HG02678 (cell line): ENCODE measurements at regions not wholly inside any gene's neighbourhood (a gene's known extent, or its start where the extent isn't known, plus 50 kb on each side); places are given as distances from the start of the nearest gene placed in this dataset.

Source experiments
- ATAC-seq: cut with Tn5 transposase; IDR thresholded peaks from one replicate; pipeline ENCODE4 v1.9.1; 2021; ENCODE audit warnings: mild to moderate bottlenecking, moderate library complexity; ENCODE audit not compliant: unreplicated experiment

DNA sequence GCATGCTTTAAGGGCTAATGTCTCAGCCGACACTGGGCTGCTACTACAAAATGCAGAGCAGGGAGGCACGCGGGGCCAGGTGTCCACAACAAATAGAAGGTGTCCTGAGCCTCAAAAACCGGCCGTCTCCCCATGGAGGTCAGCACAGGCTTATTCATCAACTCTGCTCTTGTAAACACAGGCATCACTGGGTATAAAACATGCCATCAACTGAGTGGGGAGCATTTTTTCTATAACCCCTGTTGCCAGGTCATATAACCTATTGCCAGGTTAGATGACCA is 271.6 kb downstream of the AUH start:
- ATAC-seq = no peak

DNA sequence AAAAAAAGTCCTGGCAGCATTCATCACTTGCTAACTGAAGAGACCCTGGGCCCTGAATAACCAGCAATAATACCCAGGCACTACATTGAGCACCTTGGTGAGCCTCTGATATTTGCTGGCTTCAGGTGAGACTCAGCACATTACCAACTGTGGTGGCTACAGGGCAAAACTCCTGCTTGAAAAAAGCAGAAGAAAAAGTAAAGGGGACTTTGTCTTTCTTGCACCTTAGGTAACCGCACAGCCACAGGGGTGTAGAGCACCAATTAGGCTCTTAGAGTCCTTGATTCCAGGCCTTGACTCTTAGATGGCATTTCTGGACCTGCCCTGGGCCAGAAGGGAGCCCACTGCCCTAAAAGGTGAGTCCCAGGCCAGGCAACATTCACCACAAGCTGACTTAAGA is 269.5 kb downstream of the AUH start:
- ATAC-seq = no peak

DNA sequence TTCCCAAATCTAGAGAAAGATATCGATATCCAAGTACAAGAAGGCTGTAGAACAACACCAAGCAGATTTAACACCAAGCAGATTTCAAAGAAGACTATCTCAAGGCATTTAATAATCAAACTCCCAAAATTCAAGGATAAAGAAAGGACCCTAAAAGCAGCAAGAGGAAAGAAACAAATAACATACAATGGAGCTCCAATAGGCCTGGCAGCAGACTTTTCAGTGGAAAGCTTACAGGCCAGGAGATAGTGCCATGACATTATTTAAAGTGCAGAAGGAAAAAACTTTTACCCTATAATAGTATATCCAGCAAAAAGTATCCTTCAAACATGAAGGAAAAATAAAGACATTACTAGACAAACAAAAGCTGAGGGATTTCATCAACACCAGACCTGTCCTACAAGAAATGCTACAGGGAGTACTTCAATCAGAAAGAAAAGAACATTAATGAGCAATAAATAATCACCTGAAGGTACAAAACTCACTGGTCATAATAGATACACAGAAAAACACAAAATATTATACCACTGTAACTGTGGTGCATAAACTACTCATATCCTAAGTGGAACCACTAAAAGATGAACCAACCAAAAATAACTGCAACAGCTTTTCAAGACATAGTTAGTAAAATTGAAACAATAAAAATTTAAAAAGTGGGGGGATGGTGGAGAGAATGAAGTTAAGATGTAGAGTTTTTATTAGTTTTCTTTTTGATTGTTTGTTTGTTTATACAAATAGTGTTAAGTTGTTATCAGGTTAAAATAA is 267.2 kb downstream of the AUH start:
- no peak for ATAC-seq

DNA sequence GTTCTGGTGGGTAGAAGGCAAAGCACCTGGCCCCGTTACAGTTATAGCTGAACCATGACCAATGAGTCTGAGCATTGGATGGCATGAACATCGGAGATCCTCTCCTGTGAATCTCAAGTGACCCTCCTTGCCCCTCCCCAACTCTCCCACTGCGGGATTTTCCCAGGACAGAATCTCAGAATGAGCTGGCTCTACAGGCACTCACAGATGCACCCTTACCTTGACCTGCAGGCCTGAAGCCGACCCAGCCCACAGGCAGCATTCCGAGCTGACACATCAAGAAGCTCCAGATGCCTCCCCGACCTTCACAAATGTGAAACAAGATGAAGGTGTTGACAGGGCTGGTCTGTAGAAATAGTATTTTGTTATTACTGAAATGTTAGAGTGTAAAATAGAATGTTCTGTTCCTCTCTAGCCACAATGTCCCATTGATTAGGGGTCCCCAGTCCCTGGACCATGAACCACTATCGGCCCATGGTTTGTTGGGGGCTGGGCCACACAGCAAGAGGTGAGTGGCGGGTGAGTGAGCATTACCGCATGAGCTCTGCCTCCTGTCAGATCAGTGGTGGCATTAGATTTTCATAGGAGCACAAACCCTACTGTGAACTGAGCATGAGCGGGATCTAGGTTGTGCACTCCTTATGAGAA is 263.4 kb downstream of the AUH start:
- ATAC-seq = no peak

DNA sequence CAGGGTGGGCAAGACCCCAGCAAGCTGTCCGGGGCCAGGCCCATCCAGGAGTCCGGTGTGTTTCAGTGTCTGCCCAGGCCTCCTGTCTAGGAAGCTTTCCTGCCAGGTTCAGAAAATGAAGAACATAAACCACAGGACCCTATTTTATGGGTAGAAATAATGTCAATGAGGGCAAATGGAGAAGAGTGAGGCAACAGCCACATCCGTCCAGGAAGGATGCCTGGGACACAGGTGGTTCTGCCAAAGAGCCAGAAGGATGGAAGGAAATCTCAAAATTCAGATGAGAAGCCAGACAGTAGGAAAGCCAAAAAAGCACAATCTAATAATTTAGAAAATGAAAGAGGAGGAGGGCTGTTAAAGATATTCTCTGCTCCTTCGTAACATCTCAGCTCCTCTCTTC is 262.3 kb downstream of the AUH start:
- ATAC-seq = no peak

DNA sequence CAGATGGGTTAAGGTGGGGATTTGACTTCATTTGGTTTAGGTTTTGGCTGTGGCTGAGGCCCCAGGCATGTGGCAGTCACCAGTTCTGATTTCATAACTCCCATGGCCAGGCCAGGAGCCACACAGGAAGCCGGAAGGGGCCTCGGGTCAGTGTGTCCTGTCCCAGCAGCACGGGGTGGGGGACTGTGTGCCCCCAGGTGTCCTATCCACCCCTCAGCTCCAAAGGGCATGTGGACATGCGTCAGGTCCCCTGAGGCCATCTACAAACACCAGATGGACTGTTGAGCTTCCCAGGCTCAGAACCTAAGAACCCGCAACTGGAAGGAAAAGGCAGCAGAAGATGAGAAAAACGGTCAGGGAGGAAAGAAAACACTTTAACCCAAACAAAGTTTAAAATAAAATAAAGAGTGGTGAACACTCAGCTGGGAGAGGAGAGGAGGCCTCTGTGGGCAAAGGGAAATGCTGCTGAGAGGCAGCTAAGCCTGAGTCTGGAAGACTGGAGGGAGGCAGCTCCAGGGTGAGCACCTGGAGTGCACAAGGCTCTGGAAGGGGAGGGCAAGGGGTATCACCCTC is 260.8 kb downstream of the AUH start:
- ATAC-seq = no peak

DNA sequence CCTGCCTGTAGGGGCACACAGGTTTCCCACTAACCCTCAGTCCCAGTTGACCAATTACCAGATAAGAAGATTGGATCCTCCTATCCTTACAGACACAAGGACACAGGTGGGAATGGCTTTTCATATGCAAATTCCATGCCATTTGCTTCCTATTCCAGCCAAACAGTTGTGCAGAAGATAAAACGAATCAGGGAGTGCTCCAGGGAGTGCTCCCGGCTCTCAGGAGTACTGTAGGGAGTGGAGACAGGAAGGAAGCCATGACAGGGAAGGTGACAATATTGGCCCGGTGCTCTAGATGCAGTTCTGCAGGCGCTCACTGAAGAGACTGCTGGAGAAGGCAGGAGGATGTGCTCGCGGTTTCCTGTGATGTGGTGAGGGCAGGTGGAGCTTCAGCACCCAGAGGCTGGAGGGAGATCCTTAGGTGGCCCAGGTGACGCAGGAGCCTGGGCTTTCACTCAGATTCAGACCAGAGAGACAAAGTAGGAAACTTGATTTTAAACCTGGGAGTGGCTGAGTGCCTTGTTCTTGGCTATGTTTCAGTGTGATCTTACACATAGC is 260.0 kb downstream of the AUH start:
- ATAC-seq = peak; percentile 80

DNA sequence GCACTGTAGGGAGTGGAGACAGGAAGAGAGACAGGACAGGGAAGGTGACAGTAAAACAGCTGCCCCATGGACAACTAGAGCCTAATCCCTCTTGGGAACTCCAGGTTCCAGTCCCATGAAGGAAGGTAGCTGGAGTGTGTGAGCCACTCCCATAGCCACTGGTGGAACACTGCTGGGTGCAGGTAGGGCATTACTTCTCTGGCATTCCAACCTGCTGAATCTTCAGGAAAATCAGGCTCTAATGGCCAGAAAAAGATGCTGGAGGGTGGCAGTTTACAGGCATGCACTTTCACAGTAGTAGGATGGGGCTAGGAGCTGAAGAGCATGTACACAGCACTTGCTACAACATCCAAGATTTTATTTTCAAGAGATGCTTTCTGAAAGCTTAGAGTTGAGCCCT is 259.4 kb downstream of the AUH start:
- no peak for ATAC-seq

DNA sequence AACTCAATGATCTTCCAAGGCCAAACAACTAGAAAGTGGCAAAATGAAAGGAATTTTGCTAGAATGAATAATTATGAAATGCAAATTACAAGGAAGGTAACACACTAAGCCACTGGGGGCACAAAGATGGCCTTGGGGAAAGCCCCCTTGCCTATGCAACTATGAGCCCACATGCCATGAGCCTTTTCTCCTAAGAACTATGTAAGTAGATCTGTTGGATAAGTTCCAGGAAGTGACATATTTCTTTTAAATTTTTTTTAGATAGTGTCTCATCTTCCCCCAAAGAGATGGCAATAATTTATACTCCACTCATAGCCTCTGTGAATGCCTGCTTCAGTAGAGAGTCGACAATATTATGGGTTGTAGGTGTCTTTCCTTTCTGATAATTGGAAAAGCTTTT is 257.8 kb downstream of the AUH start:
- ATAC-seq = no peak

DNA sequence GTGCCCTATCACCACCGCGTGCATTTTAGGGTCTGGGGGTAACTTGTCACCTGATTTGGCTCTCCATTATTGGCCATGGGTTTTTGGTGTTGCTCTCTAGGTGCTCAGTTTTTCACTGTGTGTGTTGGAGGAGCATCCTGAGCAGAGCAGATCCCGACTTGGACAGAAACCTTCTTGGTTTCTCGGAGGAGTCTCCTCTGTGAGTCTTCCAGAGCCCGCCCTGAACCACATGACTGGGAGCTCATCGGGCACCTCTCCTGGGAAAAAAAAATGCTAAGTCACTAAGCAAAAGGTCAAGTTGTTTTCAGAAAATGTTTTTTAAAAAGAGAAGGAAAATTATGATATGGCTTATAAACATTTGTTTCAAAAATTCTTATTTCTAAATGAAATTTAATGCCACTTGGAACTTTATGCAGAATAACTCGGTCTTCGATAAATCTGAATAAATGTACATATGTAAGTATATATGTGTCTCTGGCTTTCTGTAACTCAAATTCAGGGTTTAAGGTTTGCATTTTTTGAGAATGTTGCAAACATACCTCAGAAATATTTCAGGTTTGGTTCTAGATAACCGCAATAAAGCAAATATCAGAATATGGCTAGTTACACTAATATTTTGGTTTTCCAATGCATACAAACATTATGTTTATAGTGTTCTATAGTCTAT is 255.2 kb downstream of the AUH start:
- ATAC-seq = no peak

DNA sequence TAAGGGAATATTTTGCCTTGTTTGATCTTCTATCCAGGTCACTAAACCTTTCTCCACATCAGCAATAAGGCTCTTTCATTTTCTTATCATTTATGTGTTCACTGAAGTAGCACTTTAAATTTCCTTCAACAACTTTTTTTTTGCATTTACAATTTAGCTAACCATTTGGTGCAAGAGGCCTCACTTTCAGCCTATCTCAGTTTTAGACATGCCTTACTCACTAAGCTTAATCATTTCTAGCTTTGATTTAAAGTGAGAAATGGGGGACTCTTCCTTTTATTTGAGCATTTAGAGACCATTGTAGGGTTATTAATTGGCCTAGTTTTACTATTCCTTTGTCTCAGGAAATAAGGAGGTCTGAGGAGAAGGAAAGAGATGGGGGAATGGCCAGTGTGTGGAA is 250.5 kb downstream of the AUH start:
- no peak for ATAC-seq

DNA sequence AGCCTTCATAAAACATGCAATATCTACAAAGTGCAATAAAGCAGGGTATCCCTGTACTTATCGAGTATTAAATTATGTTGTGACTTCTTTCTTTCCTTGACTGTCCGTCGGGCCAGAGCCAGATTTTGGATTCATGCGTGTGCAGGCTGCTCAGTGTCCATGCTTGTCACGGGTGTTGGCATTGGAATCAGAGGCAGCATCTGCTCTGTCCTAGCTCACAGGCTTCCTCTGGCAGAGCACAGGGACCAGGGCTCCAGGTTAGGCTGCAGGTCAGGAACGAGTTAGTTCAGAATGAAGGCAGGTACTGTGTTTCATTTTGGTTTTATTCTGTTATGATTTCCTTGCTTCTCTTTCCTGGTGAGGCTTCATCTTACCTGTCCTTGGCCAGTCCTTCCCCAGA is 249.8 kb downstream of the AUH start:
- no peak for ATAC-seq

DNA sequence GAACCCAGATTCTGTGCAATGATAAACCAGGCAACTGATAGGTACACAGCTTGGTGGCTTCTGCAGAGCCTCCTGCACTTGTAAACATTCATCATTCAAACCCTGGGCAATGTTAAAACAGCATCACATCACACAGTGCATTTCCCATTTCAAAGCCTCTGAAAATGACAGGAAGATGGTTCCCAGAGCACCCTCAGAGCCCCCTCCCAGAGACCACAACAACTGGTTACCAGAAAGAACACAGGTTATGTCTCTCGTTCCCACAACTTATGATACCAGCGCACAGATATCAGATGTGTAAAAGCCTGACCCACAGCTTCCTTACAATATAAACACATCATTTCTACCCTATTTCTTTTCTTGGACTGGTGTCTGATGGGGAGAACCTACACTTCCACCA is 248.7 kb downstream of the AUH start:
- no peak for ATAC-seq

DNA sequence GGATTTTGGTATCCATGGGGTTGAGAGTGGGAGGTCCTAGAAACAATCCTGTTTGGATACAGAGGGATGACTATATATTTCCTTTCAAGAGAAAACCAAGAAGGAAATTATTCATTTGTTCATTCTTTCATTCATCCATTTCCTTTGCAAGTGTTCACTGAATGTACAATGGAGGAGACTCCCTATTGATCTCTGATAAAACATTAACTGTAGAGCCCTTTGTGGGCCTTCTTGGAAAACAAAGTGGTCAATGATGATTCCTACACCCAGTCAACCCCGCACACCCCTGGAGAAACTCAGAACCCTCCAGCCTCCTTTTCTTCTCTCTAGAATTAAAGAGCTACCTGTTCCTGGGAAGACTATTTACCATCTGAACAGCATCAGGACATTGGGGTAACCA is 247.3 kb downstream of the AUH start:
- ATAC-seq = no peak

DNA sequence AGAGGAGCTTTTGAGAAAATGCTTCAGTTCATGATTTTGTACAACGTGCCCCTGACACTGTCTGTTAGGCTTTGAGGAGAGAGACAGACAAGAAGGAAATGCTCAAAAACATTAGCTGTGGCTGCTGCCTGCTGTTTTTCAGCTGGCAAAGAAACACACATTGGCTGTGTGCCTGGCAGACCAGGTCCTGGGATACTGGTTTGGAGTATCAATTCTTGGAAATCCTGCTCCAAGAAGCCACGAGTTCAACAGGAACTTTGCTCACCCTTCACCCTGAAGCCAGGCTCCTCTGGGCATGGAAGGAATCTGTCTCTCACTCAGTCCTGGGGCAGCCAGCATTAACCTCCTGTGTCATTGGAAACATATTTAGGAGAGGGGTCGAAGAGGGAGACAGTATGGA is 245.5 kb downstream of the AUH start:
- ATAC-seq = no peak

DNA sequence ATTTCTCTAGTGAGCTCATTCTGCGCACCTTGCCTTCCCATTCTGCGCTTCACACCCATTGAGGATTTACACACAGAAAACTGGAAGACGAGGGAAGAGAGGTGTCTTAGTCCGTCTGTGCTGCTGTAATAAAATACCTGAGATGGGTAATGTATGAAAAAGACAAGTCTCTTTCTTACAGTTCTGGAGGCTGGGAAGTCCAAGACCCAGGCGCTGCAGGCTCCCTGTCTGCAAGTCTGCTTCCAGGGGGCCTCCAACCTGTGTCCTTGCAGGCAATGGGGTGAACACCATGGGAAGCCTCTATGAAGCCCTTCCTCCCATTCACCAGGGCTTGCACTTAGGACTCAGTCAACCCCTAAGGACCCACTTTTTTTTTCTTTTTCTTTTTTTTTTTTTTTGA is 245.0 kb downstream of the AUH start:
- ATAC-seq = no peak

DNA sequence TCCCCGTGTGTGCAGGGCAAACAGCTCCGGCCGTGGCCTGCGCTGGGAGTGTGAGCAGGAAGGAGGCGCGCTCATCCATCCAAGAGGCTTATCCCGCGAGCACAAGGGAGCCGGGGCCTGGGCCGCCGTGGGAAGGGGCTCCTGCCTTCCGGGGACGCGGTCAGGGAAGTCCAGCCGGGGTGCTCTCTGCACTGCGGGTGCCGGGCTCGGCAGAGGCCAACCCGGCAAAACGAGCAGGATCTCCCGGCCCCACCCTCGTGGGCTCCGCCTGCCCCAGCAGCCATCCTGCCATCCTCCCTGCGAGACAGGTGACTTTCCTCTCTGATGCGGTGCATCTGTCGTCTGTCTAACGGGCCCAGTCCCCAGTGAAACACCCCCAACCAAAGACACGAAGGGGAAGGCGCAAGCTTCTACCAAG is 244.2 kb downstream of the AUH start:
- ATAC-seq = no peak

DNA sequence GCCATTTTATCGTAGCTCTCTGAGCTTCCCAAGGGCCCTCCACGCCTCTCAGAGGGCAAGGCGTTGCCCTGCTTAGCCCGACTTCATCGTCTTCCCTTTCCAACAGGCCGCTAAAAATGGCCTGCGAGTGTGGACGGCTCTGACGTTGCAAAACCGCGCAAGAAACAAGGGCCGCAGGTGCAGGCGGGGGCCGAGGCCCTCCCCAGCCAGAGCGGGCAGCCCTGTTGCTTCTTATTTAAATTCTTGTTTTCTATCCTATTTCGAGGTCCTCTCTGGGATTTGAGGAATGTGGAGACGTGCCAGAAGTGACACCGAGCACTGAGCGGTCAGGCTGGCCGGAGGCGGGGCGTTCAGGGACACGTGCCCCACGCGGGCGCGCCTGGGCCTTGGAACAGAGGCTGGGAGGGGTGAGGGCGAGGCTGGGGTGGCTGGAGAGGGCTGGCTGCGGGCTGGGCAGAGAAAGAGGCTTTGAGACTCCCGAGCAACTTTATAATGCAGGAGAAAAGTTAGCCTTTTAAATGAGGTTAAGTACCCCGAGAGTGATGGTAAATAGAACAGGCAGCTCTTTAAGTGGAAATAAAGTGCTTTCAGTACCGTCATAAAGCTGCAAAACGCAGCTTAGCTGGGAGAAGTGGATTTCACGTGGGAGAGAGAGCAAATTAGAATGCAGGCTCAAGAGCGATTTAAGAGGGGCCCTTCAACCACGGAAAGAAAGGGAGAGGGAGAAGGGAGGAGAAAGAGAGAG is 243.6 kb downstream of the AUH start:
- ATAC-seq = no peak

DNA sequence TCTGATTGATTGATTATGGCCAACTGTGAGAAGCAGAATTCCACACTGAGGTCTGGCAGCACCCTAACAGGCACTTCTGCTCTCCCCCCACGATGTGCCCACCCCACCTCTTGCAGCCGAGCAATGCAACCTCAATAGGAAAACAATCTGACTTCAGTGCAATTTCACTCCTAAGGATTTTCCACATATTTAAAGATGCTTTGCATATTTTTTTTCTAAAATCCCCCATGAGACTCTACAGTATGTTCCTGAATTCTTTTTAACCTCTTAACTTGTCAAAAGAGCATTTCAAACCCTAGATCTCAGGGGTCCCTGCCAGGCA is 243.1 kb downstream of the AUH start:
- ATAC-seq = no peak

DNA sequence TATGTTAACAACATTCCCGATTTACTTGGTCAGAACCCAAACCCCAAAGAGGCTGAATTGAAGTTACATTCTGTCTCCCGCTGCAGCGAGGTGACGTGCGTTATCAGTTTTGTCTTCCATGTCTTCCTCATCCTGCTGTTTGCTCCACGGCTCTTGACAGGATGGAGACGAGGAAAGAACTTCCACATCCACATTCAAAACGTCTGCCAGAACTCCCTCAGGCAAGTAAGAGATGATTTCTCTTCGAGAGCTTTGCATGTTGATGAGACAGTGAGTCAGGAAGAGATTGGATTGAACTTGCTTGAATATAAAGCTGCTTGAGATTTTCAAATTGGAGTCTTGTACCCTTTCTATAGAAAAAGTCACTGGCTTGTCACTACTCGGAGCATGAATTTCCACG is 242.6 kb downstream of the AUH start:
- ATAC-seq = no peak

DNA sequence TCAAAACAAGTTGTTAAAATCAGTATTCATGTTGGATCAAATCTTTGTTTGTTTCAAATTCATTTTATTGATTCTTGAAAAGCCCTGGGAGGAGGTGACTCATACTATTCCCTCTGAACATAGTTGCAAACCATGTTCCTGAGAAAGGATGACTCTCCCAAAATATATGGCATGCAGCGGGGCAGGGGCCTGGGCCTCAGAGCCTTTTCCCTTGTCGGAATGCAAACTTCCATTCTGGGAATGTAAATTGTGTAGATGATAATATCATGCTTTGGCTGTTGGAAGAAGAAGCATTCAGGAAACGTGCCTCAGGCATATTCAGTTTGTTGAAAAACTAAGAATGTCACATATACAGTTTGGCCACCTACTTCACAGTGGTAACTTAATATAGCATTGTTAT is 242.0 kb downstream of the AUH start:
- ATAC-seq = no peak
